Activated B cell treated with CpG ODN at 0.5 μM for 24 hours (primary cell): ENCODE measurements at regions not wholly inside any gene's neighbourhood (a gene's known extent, or its start where the extent isn't known, plus 50 kb on each side); places are given as distances from the start of the nearest gene placed in this dataset.

Experiments
- ATAC-seq: fragments of 200-7000 bp; cut with Tn5 transposase; one replicate; pipeline ENCODE4 v1.10.0; 2021; ENCODE audit warnings: low read depth, mild to moderate bottlenecking, moderate library complexity
- CTCF ChIA-PET: fragments of 350-600 bp; sonication (Branson Sonifier 250); formaldehyde crosslinking; loops from one replicate; lab custom pipeline; 2021; ENCODE audit warnings: antibody characterized with exemption; lab: Charles Lee
- POLR2A ChIA-PET: fragments of 350-600 bp; sonication (Branson Sonifier 250); formaldehyde crosslinking; loops from one replicate; lab custom pipeline; 2021; ENCODE audit warnings: antibody characterized with exemption; lab: Charles Lee
- DNase-seq: peaks from one replicate; pipeline ENCODE4 v3.0.0; 2022
- H3K27ac Mint-ChIP-seq: one replicate; pipeline ENCODE4 v1.8.0; 2020; ENCODE audit warnings: mixed read lengths
- H3K27me3 Mint-ChIP-seq: one replicate; pipeline ENCODE4 v1.8.0; 2021; ENCODE audit warnings: mixed read lengths
- H3K36me3 Mint-ChIP-seq: one replicate; pipeline ENCODE4 v1.8.0; 2021; ENCODE audit warnings: low read depth, mixed read lengths
- H3K4me1 Mint-ChIP-seq: one replicate; pipeline ENCODE4 v1.8.0; 2021; ENCODE audit warnings: mixed read lengths
- H3K4me3 Mint-ChIP-seq: one replicate; pipeline ENCODE4 v1.8.0; 2020; ENCODE audit warnings: mild to moderate bottlenecking, mixed read lengths
- H3K9me3 Mint-ChIP-seq: one replicate; pipeline ENCODE4 v1.8.0; 2020; ENCODE audit warnings: mixed read lengths
- CTCF ChIP-seq: fragments of 200-600 bp; IDR thresholded peaks from one replicate; pipeline ENCODE4 v1.8.0; 2022; ENCODE audit warnings: antibody characterized with exemption, mild to moderate bottlenecking
- intact Hi-C: fragments of 100-400 bp; cut with micrococcal nuclease; formaldehyde crosslinking; loops from one replicate; pipeline ENCODE4 v1.15.1; 2024

DNA sequence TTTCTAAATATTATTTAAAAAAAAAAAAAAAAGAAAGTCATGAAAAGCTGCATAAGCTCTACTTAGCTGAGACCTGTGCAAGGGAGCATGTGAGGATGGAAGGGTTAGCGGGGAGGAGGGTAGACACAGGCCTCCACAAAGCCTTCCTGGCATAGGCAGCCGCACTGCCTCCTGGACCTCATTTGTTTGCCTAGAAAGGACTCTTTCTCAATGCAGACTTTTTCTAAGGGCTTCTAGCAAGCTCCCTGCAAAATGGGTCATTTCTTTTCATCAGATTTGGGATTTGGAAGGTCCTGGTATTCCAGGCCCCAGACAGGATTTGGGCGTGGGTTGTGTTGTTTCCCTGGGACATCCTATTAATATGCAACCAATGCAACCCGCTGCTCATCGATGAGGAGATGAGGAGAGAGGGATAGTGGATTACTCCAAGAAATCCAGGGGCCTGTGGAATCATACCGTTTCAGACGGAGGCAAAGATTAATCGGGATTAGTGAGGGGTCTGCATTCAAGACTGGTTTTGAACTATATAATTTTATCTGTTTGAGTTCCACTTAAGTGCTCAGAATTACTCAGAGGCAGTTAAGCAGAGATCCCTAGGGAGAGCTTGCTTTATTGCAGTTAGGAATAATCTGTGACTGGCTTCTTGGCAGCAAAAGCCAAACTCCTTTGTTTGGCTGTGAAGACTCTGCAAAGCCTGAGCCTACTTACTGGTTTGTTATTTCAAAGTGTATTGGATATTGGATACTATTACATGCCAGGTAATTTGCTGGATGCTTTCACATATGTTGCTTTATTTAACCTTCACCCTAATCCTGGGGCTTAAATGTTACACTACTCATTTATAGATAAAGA, 106.9 kb upstream of the NAV2 start:
- DNase-seq (no peak), ATAC-seq (no peak)
- H3K27ac Mint-ChIP-seq, result no peak overlapping the region
- ChIA-PET POLR2A (no interaction called here), CTCF (no interaction called here)
- intact Hi-C loops, result no loop called here
- no peak overlapping the region for H3K4me3 Mint-ChIP-seq
- no peaks in the 10 kb centered on the region for H3K4me1 Mint-ChIP-seq
- TF ChIP-seq CTCF, result no peak
- peaks cover 7% of the 10 kb centered on the region for H3K27me3 Mint-ChIP-seq
- no peaks in the 10 kb centered on the region for H3K36me3 Mint-ChIP-seq
- peaks cover 3% of the 10 kb centered on the region for H3K9me3 Mint-ChIP-seq

GRCh38 chr11:19604679-19605375, 107.8 kb upstream of the NAV2 start:
- no peaks in the 10 kb centered on the region for H3K36me3 Mint-ChIP-seq
- no peak overlapping the region for H3K4me3 Mint-ChIP-seq
- ATAC-seq (no peak), DNase-seq (no peak)
- peaks cover 3% of the 10 kb centered on the region for H3K9me3 Mint-ChIP-seq
- POLR2A ChIA-PET, result no interaction called here
- intact Hi-C loops, result no loop called here
- no peak overlapping the region for H3K27ac Mint-ChIP-seq
- H3K4me1 Mint-ChIP-seq, result no peaks in the 10 kb centered on the region
- no peak for TF ChIP-seq CTCF
- peaks cover 7% of the 10 kb centered on the region for H3K27me3 Mint-ChIP-seq
- CTCF ChIA-PET, result no interaction called here

- Mint-ChIP-seq H3K4me3 (no peak overlapping the region), H3K36me3 (no peaks in the 10 kb centered on the region), H3K27ac (no peak overlapping the region), H3K4me1 (no peaks in the 10 kb centered on the region), H3K27me3 (peaks cover 5% of the 10 kb centered on the region), H3K9me3 (peaks cover 3% of the 10 kb centered on the region)
- ChIA-PET POLR2A (no interaction called here), CTCF (no interaction called here)
- no peak for TF ChIP-seq CTCF
- ATAC-seq (no peak), DNase-seq (no peak)
- intact Hi-C loops, result no loop called here
Measured at GRCh38 chr11:19603771-19604170, 108.9 kb upstream of the NAV2 start.

GRCh38 chr11:19602891-19603290, 109.7 kb upstream of the NAV2 start:
- Mint-ChIP-seq H3K4me1 (no peaks in the 10 kb centered on the region), H3K4me3 (no peak overlapping the region), H3K27ac (no peak overlapping the region), H3K27me3 (peaks cover 4% of the 10 kb centered on the region), H3K9me3 (peaks cover 3% of the 10 kb centered on the region), H3K36me3 (no peaks in the 10 kb centered on the region)
- ATAC-seq, result no peak
- no peak for TF ChIP-seq CTCF
- ChIA-PET CTCF (no interaction called here), POLR2A (no interaction called here)
- intact Hi-C loops, result no loop called here
- no peak for DNase-seq

GRCh38 chr11:19602406-19602805, 110.2 kb upstream of the NAV2 start:
- CTCF ChIA-PET, result no interaction called here
- peaks cover 3% of the 10 kb centered on the region for H3K9me3 Mint-ChIP-seq
- ATAC-seq, result no peak
- intact Hi-C loops, result no loop called here
- no peaks in the 10 kb centered on the region for H3K36me3 Mint-ChIP-seq
- TF ChIP-seq CTCF, result no peak
- H3K27ac Mint-ChIP-seq, result no peak overlapping the region
- no peak overlapping the region for H3K4me3 Mint-ChIP-seq
- H3K4me1 Mint-ChIP-seq, result no peaks in the 10 kb centered on the region
- H3K27me3 Mint-ChIP-seq, result peaks cover 4% of the 10 kb centered on the region
- POLR2A ChIA-PET, result no interaction called here
- no peak for DNase-seq
